Thyroid gland (tissue), 4 donors: ENCODE measurements at regions not wholly inside any gene's neighbourhood (a gene's known extent, or its start where the extent isn't known, plus 50 kb on each side); places are given as distances from the start of the nearest gene placed in this dataset.

Experiments used
- POLR2A ChIP-seq, 2 donors: fragments of 450-650 bp; IDR thresholded peaks; one replicate each; pipeline ENCODE4 v1.6.1; 2017; ENCODE audit warnings: antibody characterized with exemption in 2 of 2, mild to moderate bottlenecking in 2 of 2, moderate library complexity in 1 of 2
- TF ChIP-seq, protein P1 (sequence below), 6 experiments: fragments of 200-600 bp in 3 of 6; fragments of 450-650 bp in 3 of 6; sonication (generic) in 3 of 6; IDR thresholded peaks; one replicate each; pipeline ENCODE4 v1.5.1; 2016 to 2019; ENCODE audit warnings: antibody characterized with exemption in 6 of 6, mild to moderate bottlenecking in 2 of 6, inconsistent platforms in 1 of 6, moderate library complexity in 1 of 6

- TF ChIP-seq, protein P1, sequence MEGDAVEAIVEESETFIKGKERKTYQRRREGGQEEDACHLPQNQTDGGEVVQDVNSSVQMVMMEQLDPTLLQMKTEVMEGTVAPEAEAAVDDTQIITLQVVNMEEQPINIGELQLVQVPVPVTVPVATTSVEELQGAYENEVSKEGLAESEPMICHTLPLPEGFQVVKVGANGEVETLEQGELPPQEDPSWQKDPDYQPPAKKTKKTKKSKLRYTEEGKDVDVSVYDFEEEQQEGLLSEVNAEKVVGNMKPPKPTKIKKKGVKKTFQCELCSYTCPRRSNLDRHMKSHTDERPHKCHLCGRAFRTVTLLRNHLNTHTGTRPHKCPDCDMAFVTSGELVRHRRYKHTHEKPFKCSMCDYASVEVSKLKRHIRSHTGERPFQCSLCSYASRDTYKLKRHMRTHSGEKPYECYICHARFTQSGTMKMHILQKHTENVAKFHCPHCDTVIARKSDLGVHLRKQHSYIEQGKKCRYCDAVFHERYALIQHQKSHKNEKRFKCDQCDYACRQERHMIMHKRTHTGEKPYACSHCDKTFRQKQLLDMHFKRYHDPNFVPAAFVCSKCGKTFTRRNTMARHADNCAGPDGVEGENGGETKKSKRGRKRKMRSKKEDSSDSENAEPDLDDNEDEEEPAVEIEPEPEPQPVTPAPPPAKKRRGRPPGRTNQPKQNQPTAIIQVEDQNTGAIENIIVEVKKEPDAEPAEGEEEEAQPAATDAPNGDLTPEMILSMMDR (IDR thresholded peaks at IDR 0.05) = no peak
- no peak for TF ChIP-seq POLR2A (IDR thresholded peaks at IDR 0.05)
Observed at GRCh38 chr4:165784672-165785071, 88.4 kb upstream of the TLL1 start.
